Hepatocyte (in vitro differentiated cells): ENCODE measurements at regions not wholly inside any gene's neighbourhood (a gene's known extent, or its start where the extent isn't known, plus 50 kb on each side); places are given as distances from the start of the nearest gene placed in this dataset.

Experiments used
- DNase-seq: peaks from one replicate; pipeline ENCODE4 v3.0.0-alpha.2; 2016; ENCODE audit warnings: low spot score
- H2AFZ ChIP-seq: fragments of 200-600 bp; sonication (generic); 2 replicates; pipeline ENCODE4 v1.6.0; 2016; ENCODE audit warnings: antibody characterized with exemption, mild to moderate bottlenecking
- H3K27ac ChIP-seq: fragments of 200-600 bp; sonication (generic); 2 replicates; pipeline ENCODE4 v1.5.1; 2016; ENCODE audit warnings: mild to moderate bottlenecking
- H3K27me3 ChIP-seq: fragments of 200-600 bp; sonication (generic); 2 replicates; pipeline ENCODE4 v1.6.1; 2016
- H3K36me3 ChIP-seq: fragments of 200-600 bp; sonication (generic); replicated peaks from 2 replicates; pipeline ENCODE4 v1.5.1; 2016; ENCODE audit warnings: low read depth; ENCODE audit not compliant: insufficient read depth
- H3K4me1 ChIP-seq: fragments of 200-600 bp; sonication (generic); 2 replicates; pipeline ENCODE4 v1.5.1; 2016; ENCODE audit warnings: mild to moderate bottlenecking, moderate library complexity; ENCODE audit not compliant: insufficient read depth
- H3K4me2 ChIP-seq: fragments of 200-600 bp; sonication (generic); 2 replicates; pipeline ENCODE4 v1.6.0; 2016
- H3K4me3 ChIP-seq: fragments of 200-600 bp; sonication (generic); 2 replicates; pipeline ENCODE4 v1.5.1; 2016; ENCODE audit warnings: mild to moderate bottlenecking
- H3K79me2 ChIP-seq: fragments of 200-600 bp; sonication (generic); 2 replicates; pipeline ENCODE4 v1.6.0; 2017; ENCODE audit warnings: mild to moderate bottlenecking
- H3K9me2 ChIP-seq: fragments of 200-600 bp; sonication (generic); replicated peaks from 2 replicates; pipeline ENCODE4 v1.6.0; 2017; ENCODE audit warnings: mild to moderate bottlenecking; ENCODE audit not compliant: insufficient read depth
- H3K9me3 ChIP-seq: fragments of 200-600 bp; sonication (generic); 2 replicates; pipeline ENCODE4 v1.5.1; 2016; ENCODE audit warnings: low read depth, mild to moderate bottlenecking
- H4K20me1 ChIP-seq: fragments of 200-600 bp; sonication (generic); 2 replicates; pipeline ENCODE4 v1.6.0; 2016; ENCODE audit warnings: mild to moderate bottlenecking; ENCODE audit not compliant: insufficient read depth, poor library complexity, severe bottlenecking
- CTCF ChIP-seq: fragments of 200-600 bp; sonication (generic); IDR thresholded peaks from 2 replicates; pipeline ENCODE4 v1.5.1; 2016; ENCODE audit warnings: antibody characterized with exemption, mild to moderate bottlenecking; ENCODE audit not compliant: poor library complexity
- EZH2 ChIP-seq: fragments of 200-600 bp; sonication (generic); IDR thresholded peaks from 2 replicates; pipeline ENCODE4 v1.6.1; 2016; ENCODE audit warnings: antibody characterized with exemption, mild to moderate bottlenecking, borderline replicate concordance
- EZH2phosphoT487 ChIP-seq: fragments of 200-600 bp; sonication (generic); IDR thresholded peaks from one replicate; pipeline ENCODE4 v1.6.1; 2018; ENCODE audit warnings: antibody characterized with exemption, mild to moderate bottlenecking, low read depth, moderate library complexity; ENCODE audit not compliant: unreplicated experiment, severe bottlenecking
- WGBS: methylation state at CpG from one replicate; pipeline ENCODE4 v1.1.6; 2016; ENCODE audit warnings: low lambda C conversion rate; ENCODE audit errors: missing lambda C conversion rate; 5-methylcytosine and 5-hydroxymethylcytosine counted together

DNA sequence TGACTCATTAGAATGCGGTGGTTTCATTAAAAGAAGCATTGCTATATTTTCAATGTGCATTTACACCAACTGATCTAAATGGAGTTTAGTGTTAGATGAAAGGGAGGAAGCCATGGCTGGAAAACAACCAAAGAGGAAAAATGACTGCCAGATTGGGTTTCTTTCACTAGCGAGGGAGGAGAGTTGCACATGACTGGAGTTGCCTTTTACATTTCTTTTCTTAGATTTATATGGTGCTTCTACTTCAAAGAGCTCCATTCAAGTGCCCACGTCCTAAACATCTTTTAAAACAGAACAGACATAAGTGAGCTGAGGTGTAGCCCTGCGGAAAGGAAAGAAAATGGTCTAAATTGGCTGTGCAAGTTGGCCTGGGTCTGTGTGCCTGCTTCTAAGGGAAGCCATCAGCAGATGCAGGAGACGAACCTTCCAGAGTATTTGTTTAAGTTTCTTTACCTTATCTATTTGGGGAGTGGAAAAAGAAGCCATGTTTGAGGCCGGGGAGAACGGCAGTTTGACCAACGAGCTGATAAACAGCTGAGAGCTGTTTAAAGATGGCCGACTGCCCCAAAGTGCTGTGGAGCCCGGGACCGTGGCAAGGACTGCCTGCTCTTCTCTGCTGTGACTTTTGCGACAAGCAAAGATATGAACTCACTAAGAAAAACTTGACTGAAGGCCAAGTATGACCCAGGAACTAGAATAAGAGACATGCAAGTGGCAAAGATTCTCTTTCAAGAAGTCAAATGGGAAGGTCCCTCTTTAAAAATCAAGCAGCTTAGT is 327.0 kb downstream of the ZNF516 start:
- H3K9me3 ChIP-seq: no peaks in the 10 kb centered on the region
- peak overlapping the region; percentile 25 for H3K27ac ChIP-seq
- H4K20me1 ChIP-seq: no peaks in the 10 kb centered on the region
- H3K4me2 ChIP-seq: peak overlapping the region; percentile 16
- DNase-seq: no peak
- H3K36me3 ChIP-seq: no peaks in the 10 kb centered on the region
- 59% methylated on average over 12 of the region's 12 CpGs for WGBS
- H3K79me2 ChIP-seq: no peaks in the 10 kb centered on the region
- no peaks in the 10 kb centered on the region for H3K9me2 ChIP-seq
- H3K4me1 ChIP-seq: peaks cover 5% of the 10 kb centered on the region
- H3K27me3 ChIP-seq: no peaks in the 10 kb centered on the region
- peak overlapping the region; percentile 55 for H2AFZ ChIP-seq
- TF ChIP-seq EZH2 (no peak), EZH2phosphoT487 (no peak), CTCF (no peak)
- H3K4me3 ChIP-seq: no peak overlapping the region

DNA sequence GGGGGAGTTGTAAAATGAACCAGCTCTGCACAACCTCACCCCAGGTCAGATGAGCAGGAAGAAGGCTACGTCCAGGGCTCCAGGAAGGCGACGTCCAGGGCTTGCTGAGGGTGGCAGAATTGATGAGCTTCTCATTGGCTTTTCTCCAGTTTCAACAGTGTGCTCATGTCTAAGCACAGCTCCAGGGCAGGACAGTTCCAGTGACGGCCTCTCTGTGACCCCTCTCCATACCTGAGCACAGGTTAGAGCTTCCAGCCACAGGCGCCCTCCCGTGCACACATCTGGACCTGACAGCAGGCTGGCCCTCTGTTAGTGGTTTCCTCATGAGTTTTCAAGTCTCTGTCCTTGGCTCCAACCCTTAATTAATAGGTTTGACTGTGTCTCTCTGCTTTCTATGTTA is 327.6 kb downstream of the ZNF516 start:
- WGBS: 73% methylated on average over 6 of the region's 6 CpGs

DNA sequence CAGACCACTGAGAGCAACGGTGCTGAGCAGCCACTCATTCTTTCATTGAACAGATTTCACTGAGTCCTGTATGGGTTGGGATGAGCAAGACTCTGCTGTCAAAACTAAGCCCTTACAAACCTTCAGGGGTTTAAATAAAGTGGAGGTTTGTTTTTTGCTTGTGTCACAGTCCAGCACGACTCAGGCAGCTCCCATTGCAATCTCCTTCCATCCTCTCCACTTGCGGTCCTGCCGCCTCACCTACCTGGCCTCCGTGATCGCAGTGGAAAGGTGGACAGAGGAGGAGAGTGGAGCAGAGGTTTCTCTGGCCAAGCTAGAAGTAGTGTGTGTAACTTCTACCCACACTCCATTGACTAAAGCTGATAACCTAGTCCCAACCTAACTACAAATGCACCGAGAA is 332.2 kb downstream of the ZNF516 start:
- Histone ChIP-seq H3K79me2 (no peaks in the 10 kb centered on the region), H3K27me3 (no peaks in the 10 kb centered on the region)
- WGBS: 94% methylated on average over 7 of the region's 7 CpGs

More for the DNA sequence above, 327.6 kb downstream of the ZNF516 start:
- Histone ChIP-seq H4K20me1 (no peaks in the 10 kb centered on the region), H3K4me1 (peaks cover 5% of the 10 kb centered on the region), H3K27me3 (no peaks in the 10 kb centered on the region), H3K4me3 (no peak overlapping the region), H2AFZ (no peak overlapping the region), H3K27ac (no peak overlapping the region), H3K79me2 (no peaks in the 10 kb centered on the region), H3K36me3 (no peaks in the 10 kb centered on the region), H3K9me3 (no peaks in the 10 kb centered on the region), H3K9me2 (no peaks in the 10 kb centered on the region), H3K4me2 (no peak overlapping the region)
- no peak for DNase-seq
- no peak for TF ChIP-seq EZH2
- TF ChIP-seq EZH2phosphoT487: no peak
- no peak for TF ChIP-seq CTCF

More for the DNA sequence above, 332.2 kb downstream of the ZNF516 start:
- H3K4me1 ChIP-seq: no peaks in the 10 kb centered on the region
- no peaks in the 10 kb centered on the region for H3K9me2 ChIP-seq
- H3K27ac ChIP-seq: no peak overlapping the region
- DNase-seq: no peak
- H3K36me3 ChIP-seq: no peaks in the 10 kb centered on the region
- no peak overlapping the region for H2AFZ ChIP-seq
- H3K4me3 ChIP-seq: no peak overlapping the region
- no peaks in the 10 kb centered on the region for H4K20me1 ChIP-seq
- H3K9me3 ChIP-seq: no peaks in the 10 kb centered on the region
- TF ChIP-seq CTCF (no peak), EZH2phosphoT487 (no peak), EZH2 (no peak)
- H3K4me2 ChIP-seq: no peak overlapping the region
